B cell (primary cell): ENCODE measurements at regions not wholly inside any gene's neighbourhood (a gene's known extent, or its start where the extent isn't known, plus 50 kb on each side); places are given as distances from the start of the nearest gene placed in this dataset.

ENCODE experiments used
- ATAC-seq: fragments of 200-7000 bp; cut with Tn5 transposase; one replicate; pipeline ENCODE4 v1.10.0; 2021; ENCODE audit warnings: low read depth, mild to moderate bottlenecking, moderate number of reproducible peaks, moderate library complexity
- CTCF ChIA-PET: fragments of 350-600 bp; sonication (Branson Sonifier 250); formaldehyde crosslinking; loops from one replicate; lab custom pipeline; 2021; ENCODE audit warnings: antibody characterized with exemption, inconsistent platforms; lab: Charles Lee
- POLR2A ChIA-PET: fragments of 350-600 bp; sonication (Branson Sonifier 250); formaldehyde crosslinking; loops from one replicate; lab custom pipeline; 2021; ENCODE audit warnings: antibody characterized with exemption; lab: Charles Lee
- DNase-seq: peaks from one replicate; pipeline ENCODE4 v3.0.0; 2013
- H2AFZ ChIP-seq: 2 replicates; pipeline ENCODE4 v1.6.1; 2012; ENCODE audit warnings: mild to moderate bottlenecking, low read depth, low read length; ENCODE audit not compliant: insufficient read depth, poor library complexity, severe bottlenecking
- H3K27ac ChIP-seq, 2 donors: 1 replicate in 1 of 2; 2 replicates in 1 of 2; pipeline ENCODE4 v1.5.1; 2012 to 2013; ENCODE audit warnings: low read length in 2 of 2, mild to moderate bottlenecking in 2 of 2, moderate library complexity in 1 of 2
- H3K27me3 ChIP-seq, 4 experiments: fragments of 200-600 bp in 1 of 4; sonication (generic) in 1 of 4; replicated peaks in 1 of 4; 1 replicate in 2 of 4; 2 replicates in 2 of 4; pipeline versions ENCODE4 v1.6.1 to v1.7.0; 2013 to 2016; ENCODE audit warnings: low read length in 3 of 4, mild to moderate bottlenecking in 2 of 4, mixed read lengths in 1 of 4, moderate library complexity in 1 of 4; ENCODE audit not compliant: insufficient read depth in 4 of 4, control insufficient read depth in 3 of 4; ENCODE audit errors: control extremely low read depth in 1 of 4
- H3K36me3 ChIP-seq, 2 experiments: replicated peaks in 1 of 2; 1 replicate in 1 of 2; 2 replicates in 1 of 2; pipeline versions ENCODE4 v1.6.1 to v1.7.1; 2013; ENCODE audit warnings: low read length in 1 of 2; ENCODE audit not compliant: insufficient read depth in 2 of 2, control insufficient read depth in 1 of 2; ENCODE audit errors: control extremely low read depth in 1 of 2, extremely low read depth in 1 of 2
- H3K4me1 ChIP-seq, 2 donors: fragments of 200-600 bp in 1 of 2; sonication (generic) in 1 of 2; 1 replicate in 1 of 2; 2 replicates in 1 of 2; pipeline versions ENCODE4 v1.5.1 to v1.6.1; 2013 to 2017; ENCODE audit warnings: low read length in 2 of 2; ENCODE audit not compliant: control insufficient read depth in 2 of 2, insufficient read depth in 2 of 2
- H3K4me2 ChIP-seq: replicated peaks from 2 replicates; pipeline ENCODE3; 2012; ENCODE audit warnings: mild to moderate bottlenecking, low read depth, low read length; ENCODE audit not compliant: poor library complexity, severe bottlenecking
- H3K4me3 ChIP-seq, 5 experiments: fragments of 200-600 bp in 1 of 5; sonication (generic) in 1 of 5; 1 replicate in 3 of 5; 2 replicates in 2 of 5; pipeline versions ENCODE4 v1.5.1 to v1.7.0; 2011 to 2016; ENCODE audit warnings: low read length in 4 of 5, mild to moderate bottlenecking in 4 of 5, low read depth in 2 of 5, control low read depth in 1 of 5, moderate library complexity in 1 of 5; ENCODE audit not compliant: insufficient read depth in 1 of 5; ENCODE audit errors: control extremely low read depth in 1 of 5, extremely low read depth in 1 of 5
- H3K79me2 ChIP-seq: fragments of 200-600 bp; sonication (generic); one replicate; pipeline ENCODE4 v1.6.0; 2016; ENCODE audit warnings: low read length; ENCODE audit not compliant: control insufficient read depth, insufficient read depth
- H3K9ac ChIP-seq: fragments of 200-600 bp; sonication (generic); 2 replicates; pipeline ENCODE4 v1.6.1; 2017; ENCODE audit warnings: mild to moderate bottlenecking, low read length, moderate library complexity
- H3K9me3 ChIP-seq, 3 donors: one replicate each; pipeline versions ENCODE4 v1.6.1 to v1.7.1; 2013; ENCODE audit warnings: low read length in 2 of 3; ENCODE audit not compliant: control insufficient read depth in 2 of 3, insufficient read depth in 1 of 3; ENCODE audit errors: control extremely low read depth in 1 of 3
- H4K20me1 ChIP-seq: 2 replicates; pipeline ENCODE4 v1.6.0; 2012; ENCODE audit warnings: mild to moderate bottlenecking, low read length; ENCODE audit not compliant: insufficient read depth, control insufficient read depth, poor library complexity, severe bottlenecking
- H3K27ac Mint-ChIP-seq: one replicate; pipeline ENCODE4 v1.8.0; 2021; ENCODE audit warnings: mixed read lengths
- H3K27me3 Mint-ChIP-seq: one replicate; pipeline ENCODE4 v1.8.0; 2021; ENCODE audit warnings: mixed read lengths
- H3K4me1 Mint-ChIP-seq: one replicate; pipeline ENCODE4 v1.8.0; 2021; ENCODE audit warnings: mixed read lengths
- H3K4me3 Mint-ChIP-seq: one replicate; pipeline ENCODE4 v1.8.0; 2021; ENCODE audit warnings: mixed read lengths
- H3K9me3 Mint-ChIP-seq: one replicate; pipeline ENCODE4 v1.8.0; 2022; ENCODE audit warnings: mixed read lengths; ENCODE audit not compliant: insufficient read depth
- CTCF ChIP-seq: fragments of 200-600 bp; IDR thresholded peaks from one replicate; pipeline ENCODE4 v1.8.0; 2022; ENCODE audit warnings: antibody characterized with exemption, mild to moderate bottlenecking
- EZH2 ChIP-seq: IDR thresholded peaks from 2 replicates; pipeline ENCODE4 v1.6.1; 2012; ENCODE audit warnings: borderline replicate concordance, low read depth, mild to moderate bottlenecking, moderate library complexity, low read length; ENCODE audit not compliant: insufficient read depth, poor library complexity, severe bottlenecking
- WGBS: methylation state at CpG from one replicate; pipeline ENCODE4 v1.1.5; 2013; ENCODE audit warnings: missing lambda C conversion rate; ENCODE audit not compliant: insufficient coverage; 5-methylcytosine and 5-hydroxymethylcytosine counted together
- intact Hi-C: fragments of 100-400 bp; cut with micrococcal nuclease; formaldehyde crosslinking; loops from one replicate; pipeline ENCODE4 v1.10.0; 2022

- no peak overlapping the region for H2AFZ ChIP-seq
- DNase-seq (no peak), ATAC-seq (no peak)
- H3K79me2 ChIP-seq = no peaks in the 10 kb centered on the region
- H3K27me3 ChIP-seq = peaks cover 0 to 7% (median 2%) of the 10 kb centered on the region in 4 experiments
- ChIA-PET CTCF (no interaction called here), POLR2A (no interaction called here)
- no peak overlapping the region for H3K4me2 ChIP-seq
- intact Hi-C loops = no loop called here
- H3K4me1 Mint-ChIP-seq = no peaks in the 10 kb centered on the region
- H3K36me3 ChIP-seq = no peaks in the 10 kb centered on the region
- H3K27ac Mint-ChIP-seq = no peak overlapping the region
- WGBS = 85% methylated on average over 2 of the region's 2 CpGs
- no peaks in the 10 kb centered on the region for H3K4me1 ChIP-seq
- peaks cover 52% of the 10 kb centered on the region for H3K27me3 Mint-ChIP-seq
- no peak overlapping the region for H3K9ac ChIP-seq
- no peak overlapping the region for H3K4me3 ChIP-seq
- no peaks in the 10 kb centered on the region for H3K9me3 Mint-ChIP-seq
- H4K20me1 ChIP-seq = no peaks in the 10 kb centered on the region
- H3K27ac ChIP-seq = no peak overlapping the region
- peaks cover 0 to 4% (median 0%) of the 10 kb centered on the region in 3 donors for H3K9me3 ChIP-seq
- no peak overlapping the region for H3K4me3 Mint-ChIP-seq
- TF ChIP-seq CTCF = no peak
Measured at GRCh38 chr18:34957864-34958259, 83.4 kb upstream of the MAPRE2 start.

GRCh38 chr18:34959211-34959829, 81.9 kb upstream of the MAPRE2 start:
- H3K4me3 Mint-ChIP-seq = no peak overlapping the region
- Histone ChIP-seq H3K27me3 (peaks cover 0 to 7% (median 2%) of the 10 kb centered on the region in 4 experiments), H3K36me3 (no peaks in the 10 kb centered on the region), H3K9me3 (peaks cover 0 to 4% (median 0%) of the 10 kb centered on the region in 3 donors), H4K20me1 (no peaks in the 10 kb centered on the region), H2AFZ (no peak overlapping the region), H3K4me3 (no peak overlapping the region), H3K4me2 (no peak overlapping the region), H3K9ac (no peak overlapping the region), H3K4me1 (no peaks in the 10 kb centered on the region), H3K79me2 (no peaks in the 10 kb centered on the region), H3K27ac (no peak overlapping the region)
- no peak overlapping the region for H3K27ac Mint-ChIP-seq
- DNase-seq (no peak), ATAC-seq (no peak)
- POLR2A ChIA-PET = no interaction called here
- TF ChIP-seq EZH2 = no peak
- TF ChIP-seq CTCF = no peak
- H3K9me3 Mint-ChIP-seq = no peaks in the 10 kb centered on the region
- 70% methylated on average over 1 of the region's 1 CpG for WGBS
- H3K27me3 Mint-ChIP-seq = peaks cover 51% of the 10 kb centered on the region
- intact Hi-C loops = no loop called here
- no peaks in the 10 kb centered on the region for H3K4me1 Mint-ChIP-seq
- CTCF ChIA-PET = no interaction called here
